Activated B cell treated with CpG ODN at 0.5 μM for 24 hours (primary cell): ENCODE measurements at regions not wholly inside any gene's neighbourhood (a gene's known extent, or its start where the extent isn't known, plus 50 kb on each side); places are given as distances from the start of the nearest gene placed in this dataset.

ENCODE experiments used
- ATAC-seq: fragments of 200-7000 bp; cut with Tn5 transposase; one replicate; pipeline ENCODE4 v1.10.0; 2021; ENCODE audit warnings: low read depth, mild to moderate bottlenecking, moderate library complexity
- CTCF ChIA-PET: fragments of 350-600 bp; sonication (Branson Sonifier 250); formaldehyde crosslinking; loops from one replicate; lab custom pipeline; 2021; ENCODE audit warnings: antibody characterized with exemption; lab: Charles Lee
- POLR2A ChIA-PET: fragments of 350-600 bp; sonication (Branson Sonifier 250); formaldehyde crosslinking; loops from one replicate; lab custom pipeline; 2021; ENCODE audit warnings: antibody characterized with exemption; lab: Charles Lee
- DNase-seq: peaks from one replicate; pipeline ENCODE4 v3.0.0; 2022
- H3K27ac Mint-ChIP-seq: one replicate; pipeline ENCODE4 v1.8.0; 2020; ENCODE audit warnings: mixed read lengths
- H3K27me3 Mint-ChIP-seq: one replicate; pipeline ENCODE4 v1.8.0; 2021; ENCODE audit warnings: mixed read lengths
- H3K36me3 Mint-ChIP-seq: one replicate; pipeline ENCODE4 v1.8.0; 2021; ENCODE audit warnings: low read depth, mixed read lengths
- H3K4me1 Mint-ChIP-seq: one replicate; pipeline ENCODE4 v1.8.0; 2021; ENCODE audit warnings: mixed read lengths
- H3K4me3 Mint-ChIP-seq: one replicate; pipeline ENCODE4 v1.8.0; 2020; ENCODE audit warnings: mild to moderate bottlenecking, mixed read lengths
- H3K9me3 Mint-ChIP-seq: one replicate; pipeline ENCODE4 v1.8.0; 2020; ENCODE audit warnings: mixed read lengths
- intact Hi-C: fragments of 100-400 bp; cut with micrococcal nuclease; formaldehyde crosslinking; loops from one replicate; pipeline ENCODE4 v1.15.1; 2024
- TF ChIP-seq, protein P1 (sequence below): fragments of 200-600 bp; IDR thresholded peaks from one replicate; pipeline ENCODE4 v1.8.0; 2022; ENCODE audit warnings: antibody characterized with exemption, mild to moderate bottlenecking

DNA sequence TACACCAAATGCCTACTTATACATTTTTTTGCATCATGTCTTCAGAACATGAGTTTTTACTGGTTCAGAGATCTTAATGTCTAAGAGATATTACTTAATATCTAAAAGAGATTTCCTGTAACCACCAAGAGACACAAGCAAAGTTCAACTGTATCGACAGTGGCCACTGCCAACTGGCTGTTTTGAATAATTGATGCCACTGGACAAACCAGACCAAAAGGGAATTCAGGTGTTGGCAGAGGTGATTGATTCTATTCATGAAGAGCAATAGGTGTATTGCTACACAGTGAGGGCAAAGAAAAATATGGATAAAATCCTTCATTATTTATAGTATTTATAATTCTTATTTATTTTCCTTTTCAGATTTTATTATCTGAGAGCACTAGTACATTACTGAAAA is 58.5 kb upstream of the ANKRD17 start:
- intact Hi-C loops, result no loop called here
- ATAC-seq, result no peak
- Mint-ChIP-seq H3K4me1 (no peaks in the 10 kb centered on the region), H3K9me3 (peaks cover 7% of the 10 kb centered on the region), H3K4me3 (no peak overlapping the region), H3K27me3 (peaks cover 3% of the 10 kb centered on the region), H3K27ac (no peak overlapping the region), H3K36me3 (no peaks in the 10 kb centered on the region)
- no peak for DNase-seq
- TF ChIP-seq, protein P1, sequence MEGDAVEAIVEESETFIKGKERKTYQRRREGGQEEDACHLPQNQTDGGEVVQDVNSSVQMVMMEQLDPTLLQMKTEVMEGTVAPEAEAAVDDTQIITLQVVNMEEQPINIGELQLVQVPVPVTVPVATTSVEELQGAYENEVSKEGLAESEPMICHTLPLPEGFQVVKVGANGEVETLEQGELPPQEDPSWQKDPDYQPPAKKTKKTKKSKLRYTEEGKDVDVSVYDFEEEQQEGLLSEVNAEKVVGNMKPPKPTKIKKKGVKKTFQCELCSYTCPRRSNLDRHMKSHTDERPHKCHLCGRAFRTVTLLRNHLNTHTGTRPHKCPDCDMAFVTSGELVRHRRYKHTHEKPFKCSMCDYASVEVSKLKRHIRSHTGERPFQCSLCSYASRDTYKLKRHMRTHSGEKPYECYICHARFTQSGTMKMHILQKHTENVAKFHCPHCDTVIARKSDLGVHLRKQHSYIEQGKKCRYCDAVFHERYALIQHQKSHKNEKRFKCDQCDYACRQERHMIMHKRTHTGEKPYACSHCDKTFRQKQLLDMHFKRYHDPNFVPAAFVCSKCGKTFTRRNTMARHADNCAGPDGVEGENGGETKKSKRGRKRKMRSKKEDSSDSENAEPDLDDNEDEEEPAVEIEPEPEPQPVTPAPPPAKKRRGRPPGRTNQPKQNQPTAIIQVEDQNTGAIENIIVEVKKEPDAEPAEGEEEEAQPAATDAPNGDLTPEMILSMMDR, result no peak
- CTCF ChIA-PET, result no interaction called here
- POLR2A ChIA-PET, result no interaction called here

DNA sequence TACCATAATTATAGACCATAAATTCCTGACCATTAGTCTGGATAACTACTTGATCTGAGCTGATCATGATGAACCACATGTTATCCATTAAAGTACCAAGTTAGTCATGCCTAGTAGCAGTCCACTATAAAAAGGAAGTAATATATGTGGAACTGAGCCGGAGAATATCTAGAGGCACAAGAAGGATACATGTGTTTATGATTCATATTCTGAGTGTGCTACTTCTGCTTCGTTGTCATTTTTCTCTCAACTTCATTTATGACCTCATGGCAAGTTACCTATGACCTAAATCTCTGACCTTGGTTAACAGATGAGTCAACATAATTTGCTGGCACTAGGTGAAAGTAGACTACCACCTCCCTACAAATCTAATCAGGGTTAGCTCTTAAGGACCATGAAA is 56.5 kb upstream of the ANKRD17 start:
- H3K27me3 Mint-ChIP-seq, result peaks cover 2% of the 10 kb centered on the region
- H3K4me1 Mint-ChIP-seq, result no peaks in the 10 kb centered on the region
- ATAC-seq, result no peak
- H3K4me3 Mint-ChIP-seq, result no peak overlapping the region
- H3K36me3 Mint-ChIP-seq, result no peaks in the 10 kb centered on the region
- ChIA-PET CTCF (no interaction called here), POLR2A (no interaction called here)
- peaks cover 4% of the 10 kb centered on the region for H3K9me3 Mint-ChIP-seq
- intact Hi-C loops, result no loop called here
- DNase-seq, result no peak
- TF ChIP-seq, protein P1, result no peak
- no peak overlapping the region for H3K27ac Mint-ChIP-seq

DNA sequence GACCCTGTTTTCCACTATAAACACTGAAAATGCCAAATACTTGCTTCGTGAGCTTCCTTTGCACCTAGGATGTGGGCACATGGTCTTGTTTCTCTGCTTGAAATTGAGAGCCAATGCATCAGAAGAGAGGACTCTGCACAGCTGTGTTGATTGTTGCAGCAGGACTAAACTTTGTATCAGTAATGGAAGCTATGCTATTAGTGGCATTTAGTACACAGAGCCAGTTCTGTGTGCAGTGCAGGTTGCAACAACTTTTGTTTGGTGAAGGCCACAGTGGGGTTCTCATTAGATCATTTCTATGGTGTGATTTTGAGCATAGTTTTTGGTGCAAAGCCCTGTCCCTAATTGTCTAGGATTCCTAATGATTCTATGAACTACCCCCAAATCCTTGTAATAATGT is 54.4 kb upstream of the ANKRD17 start:
- Mint-ChIP-seq H3K4me1 (no peaks in the 10 kb centered on the region), H3K36me3 (no peaks in the 10 kb centered on the region), H3K4me3 (no peak overlapping the region), H3K27me3 (peaks cover 2% of the 10 kb centered on the region), H3K27ac (no peak overlapping the region), H3K9me3 (no peaks in the 10 kb centered on the region)
- ATAC-seq, result no peak
- ChIA-PET CTCF (interaction anchor here (2.6 kb wide), 1 partner anchor 341 kb away, joined by 9 read pairs; no protein-coding TSS in a partner anchor), POLR2A (no interaction called here)
- TF ChIP-seq, protein P1, result no peak
- no peak for DNase-seq
- intact Hi-C loops, result no loop called here

DNA sequence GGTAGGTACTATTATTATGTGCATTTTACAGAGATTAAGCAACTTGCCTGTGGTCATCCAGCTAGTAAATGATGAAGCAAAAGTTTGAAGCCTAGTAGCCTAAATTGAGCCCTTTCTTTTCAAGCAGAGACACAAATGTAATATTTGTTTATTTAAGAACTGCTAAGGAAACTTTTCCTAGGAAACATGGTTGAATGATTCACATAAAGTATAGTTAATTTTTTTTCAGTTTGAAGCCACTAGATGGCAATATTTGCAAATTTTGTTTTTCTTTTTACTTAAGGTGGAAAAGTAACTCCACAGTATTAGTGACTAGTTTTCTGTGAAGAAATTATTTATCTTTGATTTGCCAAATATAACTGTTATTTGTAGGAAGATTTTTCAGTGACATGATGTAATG is 52.8 kb upstream of the ANKRD17 start:
- TF ChIP-seq, protein P1, result no peak
- H3K4me1 Mint-ChIP-seq, result no peaks in the 10 kb centered on the region
- H3K27me3 Mint-ChIP-seq, result no peaks in the 10 kb centered on the region
- POLR2A ChIA-PET, result no interaction called here
- H3K4me3 Mint-ChIP-seq, result no peak overlapping the region
- H3K27ac Mint-ChIP-seq, result no peak overlapping the region
- no peaks in the 10 kb centered on the region for H3K36me3 Mint-ChIP-seq
- CTCF ChIA-PET, result interaction anchor here (1.1 to 2.6 kb wide), 3 partner anchors 135 to 343 kb away, joined by 3 to 9 read pairs (median 4); no protein-coding TSS in a partner anchor
- ATAC-seq (no peak), DNase-seq (no peak)
- intact Hi-C loops, result loop anchor here (1.0 to 2.0 kb wide), 4 partner anchors 135 to 823 kb away; no protein-coding TSS in a partner anchor
- no peaks in the 10 kb centered on the region for H3K9me3 Mint-ChIP-seq

DNA sequence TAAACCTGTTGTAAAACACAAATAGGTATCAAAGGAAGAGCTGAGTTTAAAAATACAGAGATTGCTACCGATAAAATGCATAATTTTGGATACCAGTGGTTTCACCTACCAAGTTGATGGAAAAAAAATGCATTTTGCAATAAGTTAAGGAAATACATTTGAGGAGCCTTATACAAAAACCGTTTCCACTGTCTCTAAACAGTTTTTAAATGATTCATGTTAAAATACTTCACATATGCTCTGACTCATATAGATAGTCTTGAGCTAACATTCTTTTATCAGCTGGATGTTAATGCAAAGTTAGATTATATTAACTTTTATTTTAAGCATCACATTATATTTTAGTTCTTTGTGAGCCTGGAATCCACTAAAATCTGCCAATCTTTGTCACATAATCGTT is 50.6 kb upstream of the ANKRD17 start:
- POLR2A ChIA-PET, result no interaction called here
- TF ChIP-seq, protein P1, result no peak
- Mint-ChIP-seq H3K4me1 (no peaks in the 10 kb centered on the region), H3K9me3 (no peaks in the 10 kb centered on the region), H3K36me3 (no peaks in the 10 kb centered on the region), H3K27me3 (no peaks in the 10 kb centered on the region), H3K27ac (no peak overlapping the region), H3K4me3 (no peak overlapping the region)
- CTCF ChIA-PET, result interaction anchor here (0.8 kb wide), 1 partner anchor 345 kb away, joined by 3 read pairs; no protein-coding TSS in a partner anchor
- DNase-seq (no peak), ATAC-seq (no peak)
- intact Hi-C loops, result no loop called here
